Peyer's patch (tissue), 4 donors: ENCODE measurements at regions not wholly inside any gene's neighbourhood (a gene's known extent, or its start where the extent isn't known, plus 50 kb on each side); places are given as distances from the start of the nearest gene placed in this dataset.
"Not testable (repeated sequence)": the region's sequence is repeated elsewhere in the genome, so short reads cannot be mapped to it uniquely, and the experiment has no call there.

ENCODE experiments used
- CTCF ChIP-seq, 6 experiments: fragments of 450-650 bp in 4 of 6; fragments of 200-600 bp in 2 of 6; sonication (generic) in 1 of 6; IDR thresholded peaks; one replicate each; pipeline ENCODE4 v1.5.1; 2017 to 2019; ENCODE audit warnings: antibody characterized with exemption in 6 of 6, mild to moderate bottlenecking in 3 of 6, moderate library complexity in 1 of 6
- POLR2A ChIP-seq, 2 donors: fragments of 450-650 bp; IDR thresholded peaks; one replicate each; pipeline ENCODE4 v1.5.1; 2017; ENCODE audit warnings: antibody characterized with exemption in 2 of 2, mild to moderate bottlenecking in 2 of 2, moderate library complexity in 2 of 2

- TF ChIP-seq CTCF, POLR2A (IDR thresholded peaks at IDR 0.05): not testable (repeated sequence)
Observed at GRCh38 chr9:102153081-102153480, 414.6 kb upstream of the GRIN3A start.
